SK-N-SH treated with all-trans-retinoic acid at 6 μM for 48 hours (cell line): ENCODE measurements at regions not wholly inside any gene's neighbourhood (a gene's known extent, or its start where the extent isn't known, plus 50 kb on each side); places are given as distances from the start of the nearest gene placed in this dataset.

ENCODE experiments used
- BACH2 ChIP-seq: fragments of 250-450 bp; sonication (Bioruptor Pico); IDR thresholded peaks from 2 replicates; pipeline ENCODE4 v1.9.0; 2021; ENCODE audit warnings: mild to moderate bottlenecking, borderline replicate concordance
- CSDC2 ChIP-seq: fragments of 250-450 bp; sonication (Bioruptor Pico); IDR thresholded peaks from 2 replicates; pipeline ENCODE4 v1.5.0; 2020; ENCODE audit warnings: mild to moderate bottlenecking, moderate library complexity
- GLIS3 ChIP-seq: fragments of 250-450 bp; sonication (Bioruptor Pico); IDR thresholded peaks from 2 replicates; pipeline ENCODE4 v1.5.0; 2020; ENCODE audit warnings: mild to moderate bottlenecking, moderate library complexity
- OSR1 ChIP-seq: fragments of 250-450 bp; sonication (Bioruptor Pico); IDR thresholded peaks from 2 replicates; pipeline ENCODE4 v1.8.0; 2022; ENCODE audit warnings: moderate library complexity, mild to moderate bottlenecking, inconsistent platforms
- PATZ1 ChIP-seq: fragments of 250-450 bp; sonication (Bioruptor Pico); IDR thresholded peaks from 2 replicates; pipeline ENCODE4 v1.8.0; 2020; ENCODE audit warnings: mild to moderate bottlenecking, moderate library complexity, borderline replicate concordance
- RARB ChIP-seq: fragments of 250-450 bp; sonication (Bioruptor Pico); IDR thresholded peaks from 2 replicates; pipeline ENCODE4 v1.8.0; 2021; ENCODE audit warnings: mild to moderate bottlenecking, moderate library complexity
- SNAI2 ChIP-seq: fragments of 250-450 bp; sonication (Bioruptor Pico); IDR thresholded peaks from 2 replicates; pipeline ENCODE4 v1.5.0; 2020; ENCODE audit warnings: mild to moderate bottlenecking, moderate library complexity
- TCF4 ChIP-seq: fragments of 250-450 bp; sonication (Bioruptor Pico); IDR thresholded peaks from 2 replicates; pipeline ENCODE4 v1.8.0; 2021; ENCODE audit warnings: mild to moderate bottlenecking, moderate library complexity, borderline replicate concordance
- TOX ChIP-seq: fragments of 250-450 bp; sonication (Bioruptor Pico); IDR thresholded peaks from 2 replicates; pipeline ENCODE4 v1.8.0; 2021; ENCODE audit warnings: mild to moderate bottlenecking, moderate library complexity, borderline replicate concordance
- ZC3H10 ChIP-seq: fragments of 250-450 bp; sonication (Bioruptor Pico); IDR thresholded peaks from 2 replicates; pipeline ENCODE4 v1.5.1; 2021; ENCODE audit warnings: mild to moderate bottlenecking, moderate library complexity
- ZFP3 ChIP-seq: fragments of 250-450 bp; sonication (Bioruptor Pico); IDR thresholded peaks from 2 replicates; pipeline ENCODE4 v1.5.0; 2020; ENCODE audit warnings: mild to moderate bottlenecking, moderate library complexity
- ZNF565 ChIP-seq: fragments of 450-650 bp; formaldehyde crosslinking; conservative IDR thresholded peaks from 2 replicates; pipeline ENCODE4 v1.5.0; 2020; ENCODE audit warnings: low read depth, mild to moderate bottlenecking, moderate library complexity
- ZNF8 ChIP-seq: fragments of 450-650 bp; formaldehyde crosslinking; IDR thresholded peaks from 2 replicates; pipeline ENCODE4 v1.5.0; 2020; ENCODE audit warnings: mild to moderate bottlenecking, moderate library complexity

- TF ChIP-seq ZFP3 (CRISPR knock-in tag) (no peak), ZNF565 (CRISPR knock-in tag) (no peak), RARB (no peak), PATZ1 (CRISPR knock-in tag) (no peak), TOX (CRISPR knock-in tag) (no peak), GLIS3 (CRISPR knock-in tag) (no peak), ZC3H10 (CRISPR knock-in tag) (no peak), OSR1 (CRISPR knock-in tag) (no peak), SNAI2 (no peak), ZNF8 (CRISPR knock-in tag) (no peak), CSDC2 (CRISPR knock-in tag) (no peak), BACH2 (CRISPR knock-in tag) (no peak), TCF4 (no peak)
These were observed 62.4 kb downstream of the PTCHD4 start for GRCh38 chr6:48048451-48049146.
